HCT116 (cell line): ENCODE measurements at regions not wholly inside any gene's neighbourhood (a gene's known extent, or its start where the extent isn't known, plus 50 kb on each side); places are given as distances from the start of the nearest gene placed in this dataset.

Source experiments
- ATAC-seq: fragments of 200-7000 bp; cut with Tn5 transposase; 2 replicates; pipeline ENCODE4 v1.9.1; 2020; ENCODE audit warnings: mild to moderate bottlenecking, moderate library complexity
- BruUV-seq: library from RNA; stranded (reverse); fragments of 400-500 nt; replicated peaks from 2 replicates; lab custom pipeline; 2021; lab: Mats Ljungman, UMichigan
- CTCF ChIA-PET: fragments of 300-600 bp; sonication (Branson Sonifier 250); formaldehyde crosslinking; loops from one replicate; lab custom pipeline; 2021; ENCODE audit warnings: antibody characterized with exemption; lab: Charles Lee
- POLR2A ChIA-PET: fragments of 300-600, 350-600 bp; sonication (Branson Sonifier 250); formaldehyde crosslinking; loops from one replicate; lab custom pipeline; 2021; ENCODE audit warnings: antibody characterized with exemption; lab: Charles Lee
- RAD21 ChIA-PET, 2 experiments: fragments of 300-600 bp; sonication (Branson Sonifier 250); formaldehyde crosslinking; loops; one replicate each; lab custom pipeline; 2023; ENCODE audit warnings: low total read pairs in 2 of 2; ENCODE audit not compliant: uncharacterized antibody in 2 of 2, unreplicated experiment in 2 of 2, low non-redundant PET in 1 of 2; lab: Charles Lee
- DNase-seq: peaks from one replicate; pipeline ENCODE4 v3.0.0-alpha.2; 2010; ENCODE audit warnings: low read depth, low spot score
- H2AFZ ChIP-seq: fragments of 200-600 bp; shearing (Covaris generic), sonication (generic); 2 replicates; pipeline ENCODE4 v1.6.1; 2017; ENCODE audit warnings: low read depth, mixed run types, mixed read lengths, antibody characterized with exemption, low read length; ENCODE audit not compliant: poor library complexity, severe bottlenecking
- H3K27ac ChIP-seq: 2 replicates; pipeline ENCODE4 v1.5.1; 2012; ENCODE audit warnings: low read depth, low read length
- H3K27me3 ChIP-seq: fragments of 200-600 bp; sonication (generic); 2 replicates; pipeline ENCODE4 v1.6.1; 2016; ENCODE audit warnings: mixed run types, low read length, mixed read lengths; ENCODE audit not compliant: insufficient read depth
- H3K36me3 ChIP-seq, 2 experiments: fragments of 200-500 bp in 1 of 2; fragments of 200-600 bp in 1 of 2; sonication (Bioruptor generic) in 1 of 2; sonication (generic) in 1 of 2; 2 replicates each; pipeline versions ENCODE4 v1.5.1 to v1.6.1; 2014 to 2016; ENCODE audit warnings: low read length in 2 of 2, inconsistent platforms in 1 of 2, mixed read lengths in 1 of 2, mixed run types in 1 of 2; ENCODE audit not compliant: insufficient read depth in 2 of 2, control insufficient read depth in 1 of 2
- H3K4me1 ChIP-seq, 2 experiments: fragments of 200-600 bp in 1 of 2; sonication (generic) in 1 of 2; 2 replicates each; pipeline versions ENCODE4 v1.5.1 to v1.6.1; 2012 to 2017; ENCODE audit warnings: low read length in 2 of 2, inconsistent platforms in 1 of 2, mild to moderate bottlenecking in 1 of 2, mixed read lengths in 1 of 2, mixed run types in 1 of 2, moderate library complexity in 1 of 2; ENCODE audit not compliant: insufficient read depth in 2 of 2, control insufficient read depth in 1 of 2
- H3K4me2 ChIP-seq: fragments of 200-600 bp; sonication (generic); 2 replicates; pipeline ENCODE4 v1.6.1; 2017; ENCODE audit warnings: mixed run types, low read length, mixed read lengths
- H3K4me3 ChIP-seq, 2 experiments: fragments of 200-600 bp in 1 of 2; sonication (generic) in 1 of 2; replicated peaks in 1 of 2; 2 replicates each; pipeline ENCODE4 v1.5.1; 2011 to 2016; ENCODE audit warnings: low read length in 2 of 2, control low read depth in 1 of 2, low read depth in 1 of 2, mild to moderate bottlenecking in 1 of 2, mixed read lengths in 1 of 2, mixed run types in 1 of 2
- H3K79me2 ChIP-seq: fragments of 200-600 bp; sonication (generic); 2 replicates; pipeline ENCODE4 v1.6.1; 2017; ENCODE audit warnings: mild to moderate bottlenecking, mixed run types, low read length, moderate library complexity, mixed read lengths; ENCODE audit not compliant: insufficient read depth
- H3K9ac ChIP-seq: fragments of 200-600 bp; sonication (generic); 2 replicates; pipeline ENCODE4 v1.6.1; 2016; ENCODE audit warnings: low read length, mixed read lengths
- H3K9me2 ChIP-seq: fragments of 200-600 bp; sonication (generic), shearing (Covaris generic); 2 replicates; pipeline ENCODE4 v1.6.1; 2017; ENCODE audit warnings: mixed run types, mild to moderate bottlenecking, moderate library complexity; ENCODE audit not compliant: insufficient read depth
- H3K9me3 ChIP-seq, 2 experiments: fragments of 200-500 bp in 1 of 2; fragments of 200-600 bp in 1 of 2; sonication (Bioruptor generic) in 1 of 2; sonication (generic) in 1 of 2; 2 replicates each; pipeline ENCODE4 v1.6.1; 2014 to 2017; ENCODE audit warnings: low read length in 2 of 2, mixed read lengths in 2 of 2, inconsistent platforms in 1 of 2, low read depth in 1 of 2, mild to moderate bottlenecking in 1 of 2, mixed run types in 1 of 2, moderate library complexity in 1 of 2; ENCODE audit not compliant: control insufficient read depth in 1 of 2, insufficient read depth in 1 of 2
- H4K20me1 ChIP-seq: fragments of 200-600 bp; sonication (generic), shearing (Covaris generic); 2 replicates; pipeline ENCODE4 v1.6.1; 2017; ENCODE audit warnings: mixed run types, mild to moderate bottlenecking, moderate library complexity; ENCODE audit not compliant: insufficient read depth
- ELF1 ChIP-seq: IDR thresholded peaks from 2 replicates; pipeline ENCODE4 v1.6.1; 2012; ENCODE audit warnings: low read depth, borderline replicate concordance
- EZH2phosphoT487 ChIP-seq: fragments of 200-600 bp; IDR thresholded peaks from 2 replicates; pipeline ENCODE4 v1.6.1; 2018; ENCODE audit warnings: antibody characterized with exemption, borderline replicate concordance
- FOSL1 ChIP-seq: IDR thresholded peaks from 2 replicates; pipeline ENCODE4 v1.6.1; 2012; ENCODE audit warnings: low read depth
- POLR2A ChIP-seq: IDR thresholded peaks from 2 replicates; pipeline ENCODE4 v1.7.0; 2011; ENCODE audit warnings: borderline replicate concordance; ENCODE audit not compliant: insufficient read depth, insufficient read length; ENCODE audit errors: extremely low read depth
- TCF7L2 ChIP-seq: IDR thresholded peaks from 2 replicates; pipeline ENCODE4 v1.7.0; 2011; ENCODE audit warnings: borderline replicate concordance, inconsistent platforms; ENCODE audit not compliant: insufficient read depth, insufficient read length; ENCODE audit errors: extremely low read depth
- YY1 ChIP-seq: IDR thresholded peaks from 2 replicates; pipeline ENCODE4 v1.6.1; 2011; ENCODE audit warnings: low read length, low read depth, moderate library complexity, mild to moderate bottlenecking; ENCODE audit not compliant: insufficient replicate concordance; ENCODE audit errors: extremely low read depth
- ZNF274 ChIP-seq: fragments of 200-500 bp; sonication (Bioruptor generic); IDR thresholded peaks from 2 replicates; pipeline ENCODE4 v1.6.1; 2014; ENCODE audit warnings: mild to moderate bottlenecking, low read depth, low read length, inconsistent platforms
- intact Hi-C: fragments of 100-400 bp; cut with micrococcal nuclease; formaldehyde crosslinking; loops from 2 replicates; pipeline ENCODE4 v1.10.0; 2022
- TF ChIP-seq, protein P1 (sequence below): IDR thresholded peaks from 2 replicates; pipeline ENCODE4 v1.6.1; 2012
- TF ChIP-seq, protein P2 (sequence below), 3 experiments: fragments of 200-600 bp in 1 of 3; sonication (generic) in 1 of 3; IDR thresholded peaks in 2 of 3; conservative IDR thresholded peaks in 1 of 3; 2 replicates each; pipeline ENCODE4 v1.5.1; 2012 to 2017; ENCODE audit warnings: low read depth in 2 of 3, low read length in 2 of 3, antibody characterized with exemption in 1 of 3, borderline replicate concordance in 1 of 3, control low read depth in 1 of 3, mild to moderate bottlenecking in 1 of 3, mixed read lengths in 1 of 3, mixed run types in 1 of 3, moderate library complexity in 1 of 3; ENCODE audit not compliant: insufficient read depth in 1 of 3

DNA sequence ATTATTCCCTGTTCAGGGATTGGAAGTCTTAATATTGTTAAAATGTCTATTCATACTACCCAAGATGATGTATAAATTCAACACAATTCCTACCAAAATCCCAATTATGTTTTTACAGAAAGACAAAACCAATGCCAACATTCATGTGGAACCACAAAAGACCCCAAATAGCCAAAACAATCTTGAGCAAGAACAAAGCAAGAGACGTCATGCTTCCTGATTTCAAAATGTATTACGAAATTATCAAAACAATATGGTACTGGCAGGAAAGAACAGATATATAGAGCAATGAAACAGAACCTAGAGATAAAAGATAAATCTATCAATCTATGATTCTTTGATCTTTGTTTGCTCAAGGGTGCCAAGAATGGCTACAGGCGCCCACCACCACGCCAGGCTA, 237.9 kb downstream of the TAF11L14 start:
- DNase-seq (no peak), ATAC-seq (no peak)
- H3K4me1 ChIP-seq, result no peaks in the 10 kb centered on the region
- no peak overlapping the region for H3K4me3 ChIP-seq
- no TSS peak for BruUV-seq
- H3K27me3 ChIP-seq, result no peaks in the 10 kb centered on the region
- H4K20me1 ChIP-seq, result no peaks in the 10 kb centered on the region
- H3K4me2 ChIP-seq, result no peak overlapping the region
- TF ChIP-seq, protein P1, sequence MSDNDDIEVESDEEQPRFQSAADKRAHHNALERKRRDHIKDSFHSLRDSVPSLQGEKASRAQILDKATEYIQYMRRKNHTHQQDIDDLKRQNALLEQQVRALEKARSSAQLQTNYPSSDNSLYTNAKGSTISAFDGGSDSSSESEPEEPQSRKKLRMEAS, result no peak
- TF ChIP-seq FOSL1, result no peak
- TF ChIP-seq, protein P2, sequence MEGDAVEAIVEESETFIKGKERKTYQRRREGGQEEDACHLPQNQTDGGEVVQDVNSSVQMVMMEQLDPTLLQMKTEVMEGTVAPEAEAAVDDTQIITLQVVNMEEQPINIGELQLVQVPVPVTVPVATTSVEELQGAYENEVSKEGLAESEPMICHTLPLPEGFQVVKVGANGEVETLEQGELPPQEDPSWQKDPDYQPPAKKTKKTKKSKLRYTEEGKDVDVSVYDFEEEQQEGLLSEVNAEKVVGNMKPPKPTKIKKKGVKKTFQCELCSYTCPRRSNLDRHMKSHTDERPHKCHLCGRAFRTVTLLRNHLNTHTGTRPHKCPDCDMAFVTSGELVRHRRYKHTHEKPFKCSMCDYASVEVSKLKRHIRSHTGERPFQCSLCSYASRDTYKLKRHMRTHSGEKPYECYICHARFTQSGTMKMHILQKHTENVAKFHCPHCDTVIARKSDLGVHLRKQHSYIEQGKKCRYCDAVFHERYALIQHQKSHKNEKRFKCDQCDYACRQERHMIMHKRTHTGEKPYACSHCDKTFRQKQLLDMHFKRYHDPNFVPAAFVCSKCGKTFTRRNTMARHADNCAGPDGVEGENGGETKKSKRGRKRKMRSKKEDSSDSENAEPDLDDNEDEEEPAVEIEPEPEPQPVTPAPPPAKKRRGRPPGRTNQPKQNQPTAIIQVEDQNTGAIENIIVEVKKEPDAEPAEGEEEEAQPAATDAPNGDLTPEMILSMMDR (IDR thresholded peaks at IDR 0.05 in 2 of 3, conservative IDR thresholded peaks at IDR 0.05 in 1 of 3; ENCODE audit: borderline replicate concordance in 1 of 3, insufficient read depth in 1 of 3, low read depth in 2 of 3, low read length in 2 of 3), result no peak
- TF ChIP-seq TCF7L2, result no peak
- no peak for TF ChIP-seq EZH2phosphoT487
- TF ChIP-seq POLR2A, result no peak
- TF ChIP-seq ZNF274, result no peak
- TF ChIP-seq ELF1, result no peak
- TF ChIP-seq YY1, result no peak
- H3K9ac ChIP-seq, result no peak overlapping the region
- intact Hi-C loops, result no loop called here
- H3K9me2 ChIP-seq, result no peaks in the 10 kb centered on the region
- no peak overlapping the region for H2AFZ ChIP-seq
- no peaks in the 10 kb centered on the region for H3K36me3 ChIP-seq
- H3K9me3 ChIP-seq, result peaks cover 8 to 22% of the 10 kb centered on the region in 2 experiments; a peak in 2 of 4 replicates
- ChIA-PET POLR2A (no interaction called here), RAD21 (no interaction called here), CTCF (no interaction called here)
- H3K79me2 ChIP-seq, result no peaks in the 10 kb centered on the region
- H3K27ac ChIP-seq, result no peak overlapping the region
